GM21576 (cell line): ENCODE measurements at regions not wholly inside any gene's neighbourhood (a gene's known extent, or its start where the extent isn't known, plus 50 kb on each side); places are given as distances from the start of the nearest gene placed in this dataset.

Experiments used
- ATAC-seq: cut with Tn5 transposase; IDR thresholded peaks from one replicate; pipeline ENCODE4 v1.9.1; 2021; ENCODE audit warnings: mild to moderate bottlenecking, moderate library complexity; ENCODE audit not compliant: unreplicated experiment

GRCh38 chr11:17157761-17158160, 50.0 kb downstream of the PIK3C2A start:
- ATAC-seq: no peak

- ATAC-seq: no peak
These were observed 51.5 kb downstream of the PIK3C2A start for GRCh38 chr11:17156283-17156682.

GRCh38 chr11:17154409-17155159, 53.2 kb downstream of the PIK3C2A start:
- peak; percentile 58 for ATAC-seq

GRCh38 chr11:17153757-17154156, 54.0 kb downstream of the PIK3C2A start:
- no peak for ATAC-seq

- no peak for ATAC-seq
These were observed 55.5 kb downstream of the PIK3C2A start for GRCh38 chr11:17152306-17152705.

GRCh38 chr11:17150521-17150920, 57.3 kb downstream of the PIK3C2A start:
- no peak for ATAC-seq

- ATAC-seq: no peak
These were observed 59.2 kb downstream of the PIK3C2A start for GRCh38 chr11:17148536-17148935.

- ATAC-seq: no peak
These were observed 61.8 kb downstream of the PIK3C2A start for GRCh38 chr11:17145972-17146371.

- no peak for ATAC-seq
These were observed 65.0 kb upstream of the RPS13 start for GRCh38 chr11:17142450-17142849.

- ATAC-seq: no peak
These were observed 63.7 kb upstream of the RPS13 start for GRCh38 chr11:17141156-17141555.

GRCh38 chr11:17138562-17138961, 61.1 kb upstream of the RPS13 start:
- no peak for ATAC-seq

- no peak for ATAC-seq
These were observed 58.6 kb upstream of the RPS13 start for GRCh38 chr11:17135916-17136683.

GRCh38 chr11:17132654-17133053, 55.2 kb upstream of the RPS13 start:
- ATAC-seq: no peak

- ATAC-seq: no peak
These were observed 51.5 kb upstream of the RPS13 start for GRCh38 chr11:17129003-17129402.
